RWPE1 (cell line): ENCODE measurements at regions not wholly inside any gene's neighbourhood (a gene's known extent, or its start where the extent isn't known, plus 50 kb on each side); places are given as distances from the start of the nearest gene placed in this dataset.
"Not testable (repeated sequence)": the region's sequence is repeated elsewhere in the genome, so short reads cannot be mapped to it uniquely, and the experiment has no call there.

Experiments used
- CTCF ChIA-PET: fragments of 350-600 bp; sonication (Branson Sonifier 250); formaldehyde crosslinking; extraction: SDS; loops from one replicate; lab custom pipeline; 2021; lab: Yijun Ruan, JAX
- POLR2A ChIA-PET: fragments of 400-600 bp; formaldehyde crosslinking; extraction: SDS; loops from one replicate; lab custom pipeline; 2020; ENCODE audit warnings: antibody characterized with exemption; ENCODE audit not compliant: low non-redundant PET; lab: Yijun Ruan, JAX
- DNase-seq: peaks from one replicate; pipeline ENCODE4 v3.0.0; 2012; ENCODE audit warnings: low spot score
- H3K27ac ChIP-seq: fragments of 450-650 bp; 2 replicates; pipeline ENCODE4 v1.5.1; 2017
- TF ChIP-seq, protein P1 (sequence below): fragments of 450-650 bp; conservative IDR thresholded peaks from 2 replicates; pipeline ENCODE4 v1.5.1; 2017; ENCODE audit warnings: low read depth, mild to moderate bottlenecking

DNA sequence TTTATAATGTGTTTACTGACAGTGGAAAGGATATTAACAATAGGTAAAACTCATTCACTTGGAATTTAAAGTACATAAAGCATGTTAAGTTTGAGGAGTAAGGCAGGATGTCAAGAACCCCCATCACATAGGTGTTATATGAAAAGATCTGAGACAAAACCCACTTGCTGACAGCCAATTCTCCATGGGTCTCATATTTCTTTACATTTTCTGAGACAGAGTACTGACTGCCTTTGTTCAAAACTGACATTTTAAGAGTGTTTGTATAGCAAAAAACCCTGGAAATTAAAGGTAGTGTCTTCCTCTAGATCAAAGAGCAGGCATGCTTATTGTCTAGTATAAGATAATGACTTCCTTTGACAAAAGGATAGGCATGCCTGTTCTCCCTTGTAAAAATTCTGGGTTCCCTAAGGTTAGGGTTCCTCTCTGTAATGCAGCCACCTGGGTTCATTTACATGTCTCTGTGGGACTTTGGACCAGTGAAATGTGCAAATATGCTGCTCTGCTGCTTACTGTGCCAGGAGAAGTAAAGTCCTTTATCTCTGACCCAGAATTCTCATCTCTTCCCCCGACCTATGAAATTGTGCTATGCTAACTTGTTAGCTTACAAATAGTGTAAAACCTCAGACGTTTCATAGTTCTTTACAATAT lies 123.6 kb downstream of the PCDH18 start:
- no peak for DNase-seq
- H3K27ac ChIP-seq = no peak overlapping the region
- TF ChIP-seq, protein P1, sequence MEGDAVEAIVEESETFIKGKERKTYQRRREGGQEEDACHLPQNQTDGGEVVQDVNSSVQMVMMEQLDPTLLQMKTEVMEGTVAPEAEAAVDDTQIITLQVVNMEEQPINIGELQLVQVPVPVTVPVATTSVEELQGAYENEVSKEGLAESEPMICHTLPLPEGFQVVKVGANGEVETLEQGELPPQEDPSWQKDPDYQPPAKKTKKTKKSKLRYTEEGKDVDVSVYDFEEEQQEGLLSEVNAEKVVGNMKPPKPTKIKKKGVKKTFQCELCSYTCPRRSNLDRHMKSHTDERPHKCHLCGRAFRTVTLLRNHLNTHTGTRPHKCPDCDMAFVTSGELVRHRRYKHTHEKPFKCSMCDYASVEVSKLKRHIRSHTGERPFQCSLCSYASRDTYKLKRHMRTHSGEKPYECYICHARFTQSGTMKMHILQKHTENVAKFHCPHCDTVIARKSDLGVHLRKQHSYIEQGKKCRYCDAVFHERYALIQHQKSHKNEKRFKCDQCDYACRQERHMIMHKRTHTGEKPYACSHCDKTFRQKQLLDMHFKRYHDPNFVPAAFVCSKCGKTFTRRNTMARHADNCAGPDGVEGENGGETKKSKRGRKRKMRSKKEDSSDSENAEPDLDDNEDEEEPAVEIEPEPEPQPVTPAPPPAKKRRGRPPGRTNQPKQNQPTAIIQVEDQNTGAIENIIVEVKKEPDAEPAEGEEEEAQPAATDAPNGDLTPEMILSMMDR = no peak
- POLR2A ChIA-PET = no interaction called here
- CTCF ChIA-PET = no interaction called here

DNA sequence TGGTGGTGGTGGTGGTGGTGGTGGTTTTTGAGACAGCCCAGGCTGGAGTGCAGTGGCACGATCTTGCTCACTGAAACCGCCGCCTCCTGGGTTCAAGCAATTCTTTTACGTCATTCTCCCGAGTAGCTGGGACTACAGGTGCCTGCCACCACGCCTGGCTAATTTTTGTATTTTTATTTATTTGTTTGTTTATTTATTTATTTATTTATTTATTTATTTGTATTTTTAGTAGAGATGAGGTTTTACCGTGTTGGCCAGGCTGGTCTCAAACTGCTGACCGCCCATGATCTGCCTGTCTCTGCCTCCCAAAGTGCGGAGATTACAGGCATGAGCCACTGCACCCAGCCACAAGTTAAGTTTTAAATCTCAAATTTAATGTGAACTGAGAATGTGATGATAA lies 126.5 kb downstream of the PCDH18 start:
- DNase-seq, POLR2A ChIA-PET, H3K27ac ChIP-seq, CTCF ChIA-PET: not testable (repeated sequence)

DNA sequence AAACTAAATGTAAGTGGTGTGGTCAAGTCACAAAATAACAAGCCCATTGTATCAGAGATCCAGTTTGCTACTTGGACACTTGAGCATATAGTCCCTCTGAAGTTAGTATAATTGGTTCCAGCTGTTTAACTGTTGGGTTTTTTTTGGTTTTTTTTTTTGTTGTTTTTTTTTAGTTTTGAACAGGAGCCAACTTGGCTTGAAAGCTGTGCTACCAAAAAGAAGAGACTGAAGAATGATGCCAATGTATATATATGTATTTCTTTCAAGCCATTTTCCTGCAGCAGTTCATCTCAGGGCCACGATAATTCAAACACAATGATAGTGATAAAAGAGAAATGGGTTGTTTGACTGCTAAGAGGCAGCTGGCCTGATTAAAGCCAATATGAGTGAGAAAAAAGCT lies 138.3 kb downstream of the PCDH18 start:
- ChIA-PET POLR2A (interaction anchor here (0.5 kb wide), 1 partner anchor 13 kb away, joined by 3 read pairs; no protein-coding TSS in a partner anchor), CTCF (no interaction called here)
- TF ChIP-seq, protein P1 = no peak
- H3K27ac ChIP-seq = no peak overlapping the region
- DNase-seq = no peak

DNA sequence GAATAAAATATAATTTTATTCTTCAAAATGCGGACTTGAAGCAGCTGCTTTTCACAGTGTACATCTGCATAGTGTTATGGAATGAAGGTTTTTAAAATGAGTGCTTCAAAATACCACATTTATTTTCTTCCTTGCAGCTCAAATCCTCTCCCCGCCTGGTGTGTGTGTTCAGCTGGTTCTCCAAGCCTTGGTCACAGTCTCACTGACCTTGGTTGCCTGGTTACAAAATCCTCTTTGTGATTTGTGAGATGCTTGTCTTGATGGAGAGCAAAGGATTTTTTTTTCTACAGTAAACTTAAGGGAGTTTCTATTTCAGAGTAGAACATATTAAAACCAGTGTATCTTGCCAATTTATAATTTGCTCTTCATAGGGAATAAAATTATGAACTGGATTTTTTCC lies 139.2 kb downstream of the PCDH18 start:
- H3K27ac ChIP-seq = no peak overlapping the region
- POLR2A ChIA-PET = no interaction called here
- no peak for DNase-seq
- TF ChIP-seq, protein P1 = no peak
- CTCF ChIA-PET = interaction anchor here (0.6 kb wide), 2 partner anchors 78 to 81 kb away, joined by 3 read pairs; no protein-coding TSS in a partner anchor

DNA sequence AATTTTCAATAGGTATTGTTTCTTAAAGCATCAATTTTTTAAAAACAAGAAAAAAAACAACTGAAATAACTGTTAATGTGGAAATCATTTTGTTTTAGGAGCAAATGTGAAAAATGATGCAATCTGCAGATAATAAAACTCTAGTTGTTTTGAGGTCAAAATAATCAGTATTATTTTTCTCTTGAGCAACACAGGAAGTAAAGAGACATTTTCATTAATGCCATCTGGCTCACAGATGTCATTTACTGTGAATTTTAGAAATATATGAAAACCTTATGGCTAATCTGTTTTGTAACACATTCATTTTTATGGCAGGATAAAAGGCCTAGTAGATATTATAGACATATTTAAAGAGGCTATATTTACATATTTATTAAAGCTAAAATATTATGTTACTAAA lies 141.6 kb downstream of the PCDH18 start:
- TF ChIP-seq, protein P1 = no peak
- POLR2A ChIA-PET = no interaction called here
- DNase-seq = no peak
- CTCF ChIA-PET = no interaction called here
- no peak overlapping the region for H3K27ac ChIP-seq

DNA sequence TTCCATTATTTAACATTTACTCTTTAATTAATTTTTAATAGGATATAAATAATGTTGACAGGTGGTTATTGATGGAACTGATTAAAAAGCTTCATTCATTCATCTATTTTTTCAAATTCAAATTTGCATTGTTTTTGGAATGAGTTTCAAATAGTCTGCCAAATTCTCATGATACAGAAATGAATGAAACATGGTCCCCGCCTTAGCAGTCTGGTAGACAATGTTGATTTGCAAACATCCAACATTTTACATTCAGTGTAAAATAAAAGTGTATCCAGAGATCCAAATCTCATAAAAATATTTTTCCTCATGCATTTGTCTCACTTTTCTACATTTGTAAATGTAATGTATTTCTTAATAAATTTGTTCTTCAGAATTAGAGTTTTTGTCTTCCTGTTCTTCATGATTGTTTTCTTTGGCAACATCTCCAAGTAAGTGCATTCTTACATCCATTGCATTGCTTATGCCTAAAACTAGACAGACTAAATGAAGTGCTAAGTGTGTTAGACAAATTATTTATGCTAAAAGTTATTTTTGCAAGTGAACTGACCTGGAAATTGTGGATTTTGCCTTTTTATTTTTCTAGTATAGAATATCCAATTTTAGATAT lies 142.3 kb downstream of the PCDH18 start:
- CTCF ChIA-PET = no interaction called here
- no peak for DNase-seq
- POLR2A ChIA-PET = no interaction called here
- TF ChIP-seq, protein P1 = no peak
- H3K27ac ChIP-seq = no peak overlapping the region

DNA sequence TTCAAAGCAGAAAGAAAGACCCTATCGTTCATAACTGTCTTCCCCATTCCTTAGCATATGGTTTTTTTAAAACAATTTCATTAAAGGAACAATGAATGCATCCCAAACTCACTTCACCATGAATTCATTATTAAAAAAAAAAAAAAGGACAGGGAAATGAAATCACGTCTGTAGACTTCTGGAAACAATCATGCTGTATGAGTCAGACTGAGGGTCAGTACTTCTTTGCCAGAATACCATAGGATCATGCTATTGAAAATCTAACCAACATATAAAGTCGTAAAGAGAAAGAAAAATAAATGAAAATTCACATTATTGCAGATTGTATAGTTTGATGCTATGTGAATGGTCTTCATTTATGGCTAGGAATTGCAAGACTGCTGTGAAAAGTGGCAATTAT lies 144.4 kb downstream of the PCDH18 start:
- POLR2A ChIA-PET = no interaction called here
- CTCF ChIA-PET = no interaction called here
- H3K27ac ChIP-seq = no peak overlapping the region
- no peak for DNase-seq
- TF ChIP-seq, protein P1 = no peak
